ENCODE measurements at regions not wholly inside any gene's neighbourhood (a gene's known extent, or its start where the extent isn't known, plus 50 kb on each side); places are given as distances from the start of the nearest gene placed in this dataset.

DNA sequence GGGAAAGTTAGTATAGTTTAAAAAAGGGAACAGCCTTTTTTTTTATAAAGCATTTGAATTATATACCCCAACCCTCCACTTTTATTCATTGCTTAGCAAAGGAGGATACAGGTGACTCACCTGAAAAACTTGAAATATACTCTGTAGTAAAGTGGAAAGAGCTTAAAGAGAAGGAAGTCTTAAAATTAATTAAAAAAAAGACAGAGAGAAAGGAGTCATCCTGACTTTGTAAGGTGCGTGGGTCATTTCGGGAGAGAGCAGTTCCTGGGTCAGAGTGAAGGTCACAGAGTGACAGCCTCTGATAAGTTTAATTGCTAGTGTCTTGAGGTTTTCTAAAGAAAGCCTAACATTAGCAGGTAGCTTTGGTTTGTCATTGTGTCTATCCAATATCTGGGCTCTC lies 310.3 kb downstream of the KLF5 start:
- DNase-seq, result no peak

DNA sequence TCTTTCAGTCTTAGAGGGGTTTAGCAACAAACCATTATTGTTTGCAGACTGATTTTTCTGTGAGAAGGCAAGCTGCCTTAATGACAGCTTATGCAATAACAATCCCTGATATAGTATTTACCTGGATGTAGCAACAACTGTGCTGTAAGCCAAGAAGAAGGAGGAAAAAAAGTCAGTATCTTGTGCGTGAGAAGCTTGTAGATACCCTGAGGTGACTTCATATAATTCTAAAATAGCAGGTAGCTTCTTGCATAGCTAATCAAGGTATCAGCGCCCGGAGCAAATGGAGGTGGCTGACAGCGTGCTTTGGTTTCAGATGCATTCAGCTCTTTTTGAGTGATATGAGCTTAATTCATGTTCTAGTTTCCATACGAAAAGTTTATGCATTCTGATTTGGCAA lies 309.8 kb downstream of the KLF5 start:
- no peak for DNase-seq

DNA sequence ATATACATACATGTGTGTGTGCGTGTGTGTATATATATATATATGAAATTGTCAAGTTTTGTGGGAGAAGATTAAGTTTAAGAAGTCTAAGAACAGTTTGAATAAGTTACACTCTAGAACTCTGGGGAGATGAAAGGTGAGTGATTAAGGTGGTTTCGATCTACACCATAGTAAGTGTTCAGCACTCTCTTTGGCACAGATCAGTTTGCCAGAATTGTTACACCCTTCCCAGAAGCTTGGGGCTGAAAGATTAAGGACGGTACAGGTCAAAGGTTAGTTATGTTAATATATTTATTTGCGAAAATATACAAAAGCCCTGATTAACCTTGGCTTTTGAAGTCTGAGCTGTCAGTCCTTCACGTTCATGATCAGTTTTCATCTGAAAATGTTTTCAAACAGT lies 309.1 kb downstream of the KLF5 start:
- no peak for DNase-seq

DNA sequence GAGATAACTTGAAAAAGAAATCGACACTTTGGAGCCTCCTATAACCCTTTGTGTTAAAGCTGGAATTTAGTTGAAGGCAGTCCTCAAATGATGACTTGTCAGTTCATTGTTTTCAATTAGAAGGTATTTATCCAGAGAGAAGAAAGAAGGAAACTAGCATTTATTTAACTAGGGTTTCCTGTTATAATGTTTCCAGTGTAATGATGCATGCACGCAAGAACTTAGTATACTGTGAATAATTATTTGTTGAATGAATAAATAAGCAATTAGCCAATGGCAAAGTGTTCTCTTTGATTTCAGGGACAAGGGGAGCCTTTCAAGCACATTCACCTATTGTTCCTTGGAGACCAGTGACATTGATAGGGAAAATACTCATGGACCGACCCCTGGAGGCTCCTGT lies 307.4 kb downstream of the KLF5 start:
- DNase-seq, result no peak

DNA sequence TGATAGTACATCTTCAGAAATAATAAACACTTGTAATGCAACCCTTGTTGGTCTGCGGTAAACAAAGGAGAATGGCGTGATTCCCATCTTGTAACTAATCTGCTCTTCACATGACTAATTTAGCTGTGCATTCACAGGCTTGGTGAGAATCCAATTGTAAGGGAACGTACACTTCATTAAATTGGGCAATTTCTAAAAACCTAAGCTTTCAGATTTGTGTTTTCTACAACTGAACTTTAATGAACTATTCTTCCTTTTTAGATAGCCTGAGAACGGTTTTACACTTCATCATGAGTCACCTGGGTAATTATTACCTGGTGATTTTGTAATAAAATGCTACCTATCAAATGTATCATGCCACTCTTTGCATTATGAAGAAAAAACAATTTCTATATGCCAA lies 306.9 kb downstream of the KLF5 start:
- DNase-seq, result no peak

DNA sequence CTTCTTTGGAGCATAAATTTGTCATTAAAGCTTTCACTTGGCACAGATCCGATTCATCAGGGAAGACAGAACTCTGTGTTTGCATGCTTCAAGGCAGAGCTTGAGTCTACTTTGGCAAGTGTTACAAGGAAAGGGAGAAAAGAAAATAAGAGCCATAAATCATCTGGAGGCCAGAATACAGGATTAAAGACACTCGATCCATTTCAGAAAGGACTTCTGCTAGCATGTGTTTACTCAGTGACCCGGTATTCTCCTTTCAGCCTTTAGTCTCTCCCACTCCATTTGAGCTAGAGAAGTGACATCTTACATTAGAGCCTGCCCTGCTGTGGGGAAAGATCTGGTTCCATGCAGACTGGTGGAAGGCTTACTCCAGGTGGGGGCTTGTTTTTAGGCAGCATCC lies 306.4 kb downstream of the KLF5 start:
- DNase-seq, result no peak

DNA sequence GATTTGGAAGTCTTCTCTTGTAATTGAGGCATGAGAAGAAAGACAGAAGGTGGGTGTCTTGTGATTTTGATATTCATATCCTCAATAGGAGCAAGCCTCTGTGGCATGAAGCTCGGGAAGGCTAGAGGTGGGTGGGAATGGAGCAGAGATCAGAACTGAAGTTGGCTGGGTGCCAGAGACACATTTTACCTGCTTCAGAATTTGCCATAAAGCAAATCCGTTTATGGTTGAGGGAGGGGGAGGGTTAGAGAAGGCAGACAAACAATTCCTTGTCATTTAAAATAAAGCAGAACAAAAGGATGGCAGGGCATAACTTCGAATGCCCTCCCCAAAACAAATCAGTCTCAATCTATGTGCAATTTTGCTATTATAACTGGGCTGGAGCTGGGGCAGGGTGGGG lies 305.9 kb downstream of the KLF5 start:
- no peak for DNase-seq

DNA sequence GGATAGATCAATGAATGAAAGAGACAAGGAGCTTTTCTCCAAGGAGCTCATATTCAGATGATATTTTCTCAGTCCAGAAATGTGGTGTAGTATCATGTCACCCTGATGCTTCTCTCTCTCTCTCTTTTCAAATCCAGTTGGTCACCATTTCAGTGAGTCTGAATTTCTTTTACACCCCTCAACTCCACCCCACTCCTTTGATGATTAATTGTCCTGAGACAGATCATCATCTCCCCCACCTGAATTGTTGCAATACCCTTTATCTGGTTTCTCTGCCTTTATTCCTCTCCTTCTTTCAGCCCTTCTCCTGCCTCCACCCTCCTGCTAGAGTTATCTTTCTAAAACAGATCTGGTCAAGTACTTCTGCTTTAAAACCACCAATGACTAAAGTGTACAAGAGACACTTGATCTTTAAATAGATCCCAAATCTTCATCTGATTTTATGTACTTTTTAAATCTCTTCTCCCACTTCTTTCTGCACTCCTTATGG lies 299.8 kb downstream of the KLF5 start:
- no peak for DNase-seq

DNA sequence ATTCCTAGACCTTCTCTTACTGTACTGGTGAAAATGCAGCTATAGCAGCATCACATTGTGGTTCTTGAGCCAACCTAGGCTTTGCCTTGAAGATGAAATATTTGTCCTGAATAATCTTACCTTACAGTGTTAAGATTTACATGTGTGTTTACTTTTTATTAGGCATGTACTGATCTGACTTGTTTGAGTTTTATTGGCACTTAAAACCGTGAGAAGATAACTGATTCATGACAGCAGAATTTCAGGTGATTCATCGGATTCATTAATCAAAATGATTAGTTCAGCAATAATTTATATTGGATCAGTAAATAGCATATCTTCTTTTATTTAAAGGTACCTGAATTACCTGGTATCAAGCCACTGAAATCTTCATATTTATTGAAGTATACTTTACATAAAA lies 296.3 kb downstream of the KLF5 start:
- no peak for DNase-seq

DNA sequence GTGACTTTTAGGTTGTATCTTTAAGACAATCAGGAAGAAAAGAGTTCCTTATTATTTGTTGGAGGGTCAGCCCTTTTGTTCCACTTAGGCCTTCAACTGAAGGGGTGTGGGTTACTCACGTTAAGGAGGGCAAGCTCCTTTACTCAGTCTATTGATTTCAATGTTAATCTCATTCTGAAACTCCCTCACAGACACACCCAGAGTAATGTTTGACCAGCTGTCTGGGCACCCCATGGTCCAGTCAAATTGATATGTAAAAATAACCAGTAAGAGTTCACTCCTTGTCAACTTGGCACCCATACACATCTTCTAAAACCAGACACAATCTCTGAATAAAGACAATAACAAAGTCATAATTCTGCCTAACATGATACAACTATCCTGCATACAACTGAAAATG lies 292.9 kb downstream of the KLF5 start:
- DNase-seq, result no peak

DNA sequence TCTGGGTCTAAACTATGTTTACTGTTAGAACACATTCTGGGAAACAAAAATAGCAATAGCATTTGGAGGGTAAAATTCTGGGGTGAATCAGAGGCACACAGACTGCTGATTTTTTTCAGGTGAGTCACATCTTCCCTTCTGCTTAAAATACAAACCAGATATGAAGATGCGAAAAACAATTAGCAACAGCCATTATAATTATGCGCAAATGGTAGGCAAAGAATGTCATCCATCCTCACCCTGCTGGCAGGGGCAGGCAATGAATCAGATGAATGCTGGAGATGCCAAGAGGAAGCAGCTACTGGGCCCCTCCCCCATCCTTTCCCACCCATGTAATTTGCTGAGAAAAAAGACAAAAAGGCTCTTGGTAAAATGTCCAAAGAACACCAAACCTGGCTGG lies 282.9 kb downstream of the KLF5 start:
- DNase-seq, result no peak

DNA sequence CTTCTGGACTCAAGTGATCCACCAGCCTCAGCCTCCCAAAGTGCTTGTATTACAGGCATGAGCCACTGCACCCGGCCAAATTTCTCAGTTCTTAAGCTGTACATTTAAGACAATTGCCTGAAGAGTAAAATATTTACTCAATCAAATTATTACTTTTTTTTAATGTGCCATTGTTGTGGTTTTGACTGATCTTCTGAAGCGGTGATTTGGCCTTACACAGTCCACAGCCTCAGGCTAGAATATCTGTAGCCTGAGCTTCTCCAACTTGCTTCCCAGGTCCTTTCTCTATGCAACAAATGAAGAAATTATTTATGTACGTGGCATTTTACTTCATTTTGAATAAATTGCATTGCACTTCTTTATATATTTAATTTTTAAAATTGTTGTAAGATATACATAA lies 281.3 kb downstream of the KLF5 start:
- DNase-seq, result no peak

DNA sequence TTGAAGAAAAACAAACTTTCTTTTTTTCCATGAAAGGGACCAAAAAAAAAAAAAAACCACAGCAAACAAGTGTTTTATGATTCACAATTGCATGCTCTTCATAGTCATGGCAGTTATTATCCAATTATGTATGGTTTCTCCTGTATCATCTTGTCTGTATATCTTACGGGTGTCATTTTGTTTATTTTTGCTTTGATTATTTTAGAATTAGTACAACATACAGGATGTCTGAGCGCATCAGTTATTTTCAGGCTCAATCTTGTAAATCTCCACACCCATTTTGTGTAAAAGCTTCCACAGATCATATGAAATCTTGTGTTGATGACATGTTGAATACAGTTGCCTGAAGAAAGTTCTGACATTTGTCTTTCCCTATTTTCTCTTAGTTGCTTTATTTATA lies 280.3 kb downstream of the KLF5 start:
- no peak for DNase-seq

DNA sequence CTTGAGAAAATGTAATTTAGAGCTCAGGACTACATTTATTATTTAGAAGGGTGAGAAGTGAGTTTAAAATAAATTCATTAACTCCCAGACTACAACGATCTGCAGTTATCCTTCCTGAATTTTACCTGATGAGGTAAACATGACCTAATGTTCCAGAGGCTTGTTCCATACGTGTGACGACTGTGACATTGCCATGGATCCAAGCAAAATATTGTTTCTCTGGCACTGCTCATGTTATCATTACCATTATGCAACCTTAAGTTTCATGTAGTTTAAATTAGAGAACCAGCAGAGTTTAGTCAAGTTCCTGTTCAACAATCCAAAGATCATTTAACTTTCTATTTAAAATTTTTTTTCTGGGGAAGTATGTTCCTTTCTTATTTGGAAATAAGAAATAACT lies 279.6 kb downstream of the KLF5 start:
- DNase-seq, result no peak

DNA sequence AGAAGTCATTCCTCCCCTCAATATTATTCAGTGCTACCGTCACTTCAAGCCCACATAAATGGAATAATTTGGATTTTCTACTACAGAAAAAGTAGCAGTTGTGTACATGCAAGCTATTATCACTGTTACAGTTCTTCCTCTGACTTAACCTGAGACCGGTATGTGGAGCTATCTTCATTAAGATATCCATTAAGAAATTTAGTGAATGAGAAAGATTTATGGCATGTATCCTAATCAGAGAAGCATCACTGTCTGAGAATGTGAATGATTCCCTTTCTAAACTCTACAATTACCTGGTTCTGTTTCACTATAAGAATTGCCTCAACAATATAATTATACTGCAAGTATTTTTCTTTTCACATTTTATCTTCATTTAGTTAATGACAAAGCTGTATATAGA lies 278.7 kb downstream of the KLF5 start:
- no peak for DNase-seq

DNA sequence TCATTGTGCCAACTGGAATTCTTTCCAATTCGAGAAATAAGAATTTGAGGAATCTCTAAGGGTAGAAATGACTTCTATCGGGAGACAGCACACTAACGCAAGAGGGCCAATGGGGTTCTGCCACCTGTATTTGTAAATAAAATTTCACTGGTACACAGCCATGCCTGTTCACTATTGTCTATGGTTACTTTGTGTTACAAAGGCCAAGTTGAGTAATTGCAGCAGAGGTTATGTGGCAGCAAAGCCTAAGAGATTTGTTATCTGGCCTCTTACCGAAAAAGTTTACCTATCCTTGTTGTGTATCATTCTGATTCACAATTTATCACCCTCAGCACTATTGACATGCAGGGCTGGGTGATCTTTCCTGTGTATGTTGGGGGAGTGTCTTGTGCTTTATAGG lies 278.0 kb downstream of the KLF5 start:
- no peak for DNase-seq

DNA sequence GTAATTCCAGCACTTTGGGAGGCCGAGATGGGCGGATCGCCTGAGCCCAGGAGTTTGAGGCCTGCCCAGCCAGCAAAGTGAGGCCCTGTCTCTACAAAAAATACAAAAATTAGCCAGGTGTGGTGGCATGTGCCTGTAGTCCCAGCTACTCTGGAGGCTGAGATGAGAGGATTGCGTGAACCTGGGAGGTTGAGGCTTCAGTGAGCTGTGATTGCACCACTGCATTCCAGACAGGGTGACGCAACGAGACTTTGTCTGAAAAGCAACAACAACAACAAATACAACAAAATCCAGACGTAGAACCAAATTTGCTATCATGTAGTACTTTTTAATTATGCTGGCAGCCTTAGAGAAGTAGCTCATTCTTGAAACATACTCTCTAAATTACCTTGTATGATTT lies 277.1 kb downstream of the KLF5 start:
- no peak for DNase-seq

DNA sequence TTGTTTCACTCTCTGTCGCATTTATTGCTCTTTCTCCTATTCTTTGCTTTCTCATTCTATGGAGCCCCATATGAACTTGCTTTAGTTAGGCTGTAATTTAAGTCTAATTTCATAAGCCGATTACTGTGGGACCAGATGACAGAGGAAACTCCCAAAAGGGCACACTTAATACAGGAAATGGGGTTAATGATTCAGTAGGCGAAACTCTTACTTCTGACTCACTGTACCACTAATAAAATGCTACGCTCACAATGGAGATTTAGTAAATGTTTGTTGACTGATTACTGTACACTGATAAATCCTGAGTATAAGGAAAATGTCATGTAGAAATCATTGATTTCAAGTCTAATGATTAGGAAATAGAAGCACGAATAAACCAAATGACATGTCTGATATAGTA lies 276.4 kb downstream of the KLF5 start:
- DNase-seq, result peak; percentile 1 to 46

DNA sequence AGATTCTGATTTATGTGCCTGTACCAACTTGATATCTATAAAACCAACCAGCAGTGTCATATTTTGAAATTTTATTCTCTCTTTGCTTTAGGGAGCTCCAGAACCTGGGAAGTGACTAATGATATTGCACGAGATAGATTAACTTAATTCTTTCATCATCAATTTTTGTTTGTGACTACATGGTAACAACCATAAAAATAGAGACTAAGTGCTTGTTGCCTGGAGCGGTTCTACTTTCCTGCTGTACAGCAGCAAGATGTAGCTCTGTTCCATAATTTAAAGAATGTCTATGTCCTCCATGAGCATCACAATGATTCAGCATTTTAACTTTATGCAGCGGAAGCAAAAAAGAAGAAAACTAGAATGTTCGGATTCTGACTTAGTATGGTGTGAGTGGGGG lies 275.6 kb downstream of the KLF5 start:
- DNase-seq, result no peak

DNA sequence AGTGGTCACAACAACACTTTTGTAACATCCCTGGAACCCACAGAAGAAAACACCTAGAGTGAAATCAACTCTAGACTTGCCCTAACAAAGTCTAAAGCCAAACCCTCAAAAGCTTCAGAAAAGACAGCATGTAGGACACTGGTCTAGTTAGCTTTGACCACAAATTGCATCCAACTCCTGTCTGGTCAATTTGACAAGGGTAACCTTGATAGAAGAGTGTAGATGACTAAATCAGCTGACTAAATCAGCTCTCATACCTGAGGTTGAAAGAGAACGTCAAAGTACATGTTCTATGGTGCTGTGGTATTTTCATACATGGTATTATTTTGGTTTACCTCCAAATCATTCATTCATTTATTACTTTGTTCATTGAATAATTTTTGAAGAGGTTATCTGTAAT lies 272.8 kb downstream of the KLF5 start:
- no peak for DNase-seq

DNA sequence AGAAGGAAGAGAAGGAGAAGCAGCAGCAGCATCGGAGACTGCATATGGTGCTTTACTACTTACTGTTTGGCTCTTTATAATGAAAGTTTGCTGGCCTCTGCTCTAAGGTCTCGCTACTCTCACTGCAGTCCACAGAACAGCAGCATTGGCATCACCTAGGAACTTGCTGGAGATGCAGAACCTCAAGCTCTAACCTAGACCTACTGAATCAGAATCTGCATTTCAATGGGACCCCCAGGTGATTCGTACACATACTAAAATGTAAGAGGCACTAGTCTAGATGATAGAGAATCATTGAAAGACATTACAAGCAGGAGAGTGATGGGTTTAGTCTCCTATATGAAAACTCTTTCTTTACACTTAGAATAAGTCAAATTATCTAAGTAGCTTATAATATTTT lies 270.6 kb downstream of the KLF5 start:
- DNase-seq, result no peak

DNA sequence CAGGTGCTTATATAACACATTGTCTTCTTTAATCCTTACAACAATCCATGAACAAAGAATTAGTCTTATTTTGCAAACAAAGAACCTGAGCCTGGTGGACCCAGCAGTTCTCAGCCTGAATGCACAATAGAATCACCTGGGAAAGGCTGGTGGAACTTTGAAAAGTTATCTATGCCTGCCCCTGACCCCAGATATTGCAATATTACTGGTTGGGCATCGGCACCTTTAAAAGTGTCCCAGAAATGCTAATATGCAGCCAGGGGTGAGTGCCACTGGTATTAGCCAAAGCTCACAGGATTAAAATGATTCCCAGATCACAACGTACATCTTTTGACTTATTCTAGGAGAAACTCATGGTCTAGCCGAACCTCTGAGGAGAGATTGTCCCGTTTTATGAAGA lies 268.8 kb downstream of the KLF5 start:
- DNase-seq, result no peak

DNA sequence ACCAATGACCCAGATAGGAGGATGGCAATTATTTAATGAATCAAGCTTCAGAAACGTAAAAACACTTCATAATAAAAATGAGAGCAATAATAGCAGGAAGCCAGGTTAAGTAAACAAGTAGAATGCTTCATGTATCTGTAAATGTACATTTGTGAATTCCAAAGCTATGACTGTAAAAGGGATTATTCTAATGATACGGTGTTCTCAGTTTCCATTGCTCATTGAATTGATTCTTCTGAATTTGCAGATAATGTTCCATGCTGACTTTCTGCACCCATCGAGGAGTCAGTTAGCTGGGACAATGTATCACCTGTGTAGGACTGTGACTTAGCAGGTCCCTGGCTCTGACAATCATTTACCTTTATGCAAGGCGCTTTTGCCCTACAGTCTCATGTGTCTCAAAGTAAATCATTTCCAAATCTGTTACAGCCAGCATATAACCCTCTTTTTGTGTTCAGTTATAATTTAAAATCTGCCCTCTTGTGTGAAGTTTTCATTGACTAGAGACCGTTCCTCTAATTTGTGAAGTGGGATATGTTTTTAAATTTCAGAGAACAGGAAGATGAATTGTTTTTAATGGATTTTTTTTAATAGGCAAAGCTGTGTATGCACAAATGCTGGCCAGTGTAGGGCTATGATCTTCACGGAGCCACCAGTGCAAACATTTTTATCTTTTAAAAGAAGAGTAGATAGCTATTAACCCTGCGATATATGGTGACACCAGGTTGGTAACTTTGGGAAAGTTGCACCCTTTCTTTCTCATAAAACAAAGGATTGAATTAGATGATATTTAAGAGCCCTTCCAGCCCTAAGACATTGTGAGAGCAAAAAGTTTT lies 267.1 kb downstream of the KLF5 start:
- DNase-seq, result no peak

DNA sequence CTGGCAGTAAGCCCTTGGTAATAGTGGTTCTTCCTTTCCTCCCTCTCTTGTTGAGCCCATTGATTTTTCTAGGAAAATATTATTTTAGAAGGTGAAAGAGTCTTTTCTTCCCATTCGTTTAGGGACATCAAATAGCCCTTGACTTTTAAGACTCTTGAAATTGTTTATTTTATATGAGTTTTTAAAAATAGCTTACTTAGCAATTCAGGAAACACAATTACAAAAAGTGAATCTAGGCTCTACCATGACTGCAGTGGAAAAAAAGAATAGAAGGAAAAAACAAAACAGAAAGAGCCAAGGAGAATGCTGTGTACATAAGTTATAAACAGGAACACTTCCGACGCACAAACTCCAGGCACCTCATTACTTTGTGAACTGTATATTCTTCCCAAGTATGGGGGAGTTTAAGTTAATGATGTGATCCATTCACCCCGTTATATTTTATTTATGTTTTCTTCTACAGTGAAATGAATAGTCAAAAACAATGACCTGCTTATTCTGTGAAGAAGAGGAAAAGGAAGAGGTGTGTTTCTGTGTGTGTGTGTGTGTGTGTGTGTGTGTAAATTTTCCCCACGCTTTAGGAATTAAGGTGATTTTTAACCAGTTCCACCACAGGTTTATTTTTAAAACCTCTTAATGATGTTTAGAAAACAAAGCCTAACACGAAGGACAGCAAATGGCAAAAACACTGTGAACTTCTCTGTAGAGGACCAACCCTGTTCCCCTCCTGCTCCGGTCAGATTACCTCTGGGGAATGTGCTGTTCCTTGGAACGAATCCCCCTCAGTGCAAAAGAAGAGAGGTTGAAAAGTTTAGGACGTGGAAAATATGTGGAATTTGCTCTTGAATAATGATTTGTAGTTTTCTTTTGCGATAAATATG lies 266.3 kb downstream of the KLF5 start:
- no peak for DNase-seq
